OCI-M2 (cell line): ENCODE measurements at regions not wholly inside any gene's neighbourhood (a gene's known extent, or its start where the extent isn't known, plus 50 kb on each side); places are given as distances from the start of the nearest gene placed in this dataset.

ENCODE experiments used
- DNase-seq: peaks from one replicate; lab custom pipeline; 2025; ENCODE audit not compliant: unreplicated experiment; lab: John Stamatoyannopoulos, UW

- no peak for DNase-seq
These were observed 110.2 kb downstream of the ELAPOR2 start for GRCh38 chr7:86949052-86949778.

GRCh38 chr7:86947929-86948328 is 111.5 kb downstream of the ELAPOR2 start:
- no peak for DNase-seq

- DNase-seq: no peak
These were observed 116.0 kb downstream of the ELAPOR2 start for GRCh38 chr7:86943447-86943846.

GRCh38 chr7:86942995-86943394 is 116.5 kb downstream of the ELAPOR2 start:
- DNase-seq: no peak

GRCh38 chr7:86942081-86942480 is 117.4 kb downstream of the ELAPOR2 start:
- no peak for DNase-seq

GRCh38 chr7:86939197-86939814 is 120.1 kb downstream of the ELAPOR2 start:
- no peak for DNase-seq

- no peak for DNase-seq
These were observed 122.0 kb downstream of the ELAPOR2 start for GRCh38 chr7:86937363-86937878.

GRCh38 chr7:86933295-86933845 is 126.1 kb downstream of the ELAPOR2 start:
- DNase-seq: peak; percentile 38

- DNase-seq: no peak
These were observed 127.4 kb downstream of the ELAPOR2 start for GRCh38 chr7:86932038-86932512.

GRCh38 chr7:86931439-86931838 is 128.0 kb downstream of the ELAPOR2 start:
- DNase-seq: no peak

- DNase-seq: no peak
These were observed 128.7 kb downstream of the ELAPOR2 start for GRCh38 chr7:86930554-86931307.

GRCh38 chr7:86929293-86930109 is 130.0 kb downstream of the ELAPOR2 start:
- DNase-seq: no peak

- DNase-seq: no peak
These were observed 131.1 kb downstream of the ELAPOR2 start for GRCh38 chr7:86928308-86928707.

GRCh38 chr7:86926732-86927131 is 132.7 kb downstream of the ELAPOR2 start:
- DNase-seq: no peak

- no peak for DNase-seq
These were observed 134.2 kb downstream of the ELAPOR2 start for GRCh38 chr7:86925221-86925620.

GRCh38 chr7:86923527-86923926 is 135.9 kb downstream of the ELAPOR2 start:
- DNase-seq: no peak

GRCh38 chr7:86920154-86920553 is 139.3 kb downstream of the ELAPOR2 start:
- DNase-seq: no peak

- DNase-seq: no peak
These were observed 141.2 kb downstream of the ELAPOR2 start for GRCh38 chr7:86918245-86918644.

GRCh38 chr7:86916277-86916825 is 143.1 kb downstream of the ELAPOR2 start:
- DNase-seq: no peak

- DNase-seq: no peak
These were observed 144.9 kb downstream of the ELAPOR2 start for GRCh38 chr7:86914551-86914950.
